Spleen (tissue), 7 donors: ENCODE measurements at regions not wholly inside any gene's neighbourhood (a gene's known extent, or its start where the extent isn't known, plus 50 kb on each side); places are given as distances from the start of the nearest gene placed in this dataset.

Source experiments
- POLR2A ChIP-seq, 3 donors: fragments of 450-650 bp; IDR thresholded peaks; one replicate each; pipeline ENCODE4 v1.5.1; 2017; ENCODE audit warnings: antibody characterized with exemption in 3 of 3, mild to moderate bottlenecking in 1 of 3
- POLR2AphosphoS5 ChIP-seq, 3 donors: sonication (generic); formaldehyde crosslinking; IDR thresholded peaks; one replicate each; pipeline ENCODE4 v1.5.1; 2017; ENCODE audit warnings: antibody characterized with exemption in 3 of 3
- TF ChIP-seq, protein P1 (sequence below), 11 experiments: fragments of 200-600 bp in 7 of 11; fragments of 450-650 bp in 4 of 11; sonication (generic) in 4 of 11; IDR thresholded peaks in 8 of 11; conservative IDR thresholded peaks in 3 of 11; 1 replicate in 7 of 11; 2 replicates in 4 of 11; pipeline versions ENCODE4 v1.4.0 to v1.8.0; 2016 to 2021; ENCODE audit warnings: antibody characterized with exemption in 11 of 11, inconsistent platforms in 4 of 11, mild to moderate bottlenecking in 1 of 11
- donor health status: DM: no; HTN: no; CAD: no; lungs with moderate emphysema.
- donor health status: DM: no; HTN: no; CAD: no.
- donor health status: DM: no; HTN: no; CAD: no.

DNA sequence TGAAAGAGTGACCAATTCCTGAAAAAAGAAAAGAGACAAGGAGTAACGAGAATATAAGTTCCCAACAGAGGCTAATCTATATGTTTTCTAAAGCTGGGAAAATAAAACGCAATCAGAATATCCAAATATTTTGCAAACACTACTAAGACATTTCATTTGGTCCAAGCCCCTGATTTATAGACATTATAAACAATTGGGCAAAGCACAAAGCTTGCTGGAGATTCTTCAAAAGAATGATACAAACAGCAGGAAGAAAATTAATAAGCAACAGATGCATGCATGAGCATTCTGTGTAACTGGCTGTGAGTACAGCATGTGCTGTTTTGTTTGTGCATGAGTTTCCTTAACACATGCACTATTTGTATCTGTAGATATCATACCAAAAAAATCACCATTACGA is 552.9 kb downstream of the LTN1 start:
- TF ChIP-seq, protein P1, sequence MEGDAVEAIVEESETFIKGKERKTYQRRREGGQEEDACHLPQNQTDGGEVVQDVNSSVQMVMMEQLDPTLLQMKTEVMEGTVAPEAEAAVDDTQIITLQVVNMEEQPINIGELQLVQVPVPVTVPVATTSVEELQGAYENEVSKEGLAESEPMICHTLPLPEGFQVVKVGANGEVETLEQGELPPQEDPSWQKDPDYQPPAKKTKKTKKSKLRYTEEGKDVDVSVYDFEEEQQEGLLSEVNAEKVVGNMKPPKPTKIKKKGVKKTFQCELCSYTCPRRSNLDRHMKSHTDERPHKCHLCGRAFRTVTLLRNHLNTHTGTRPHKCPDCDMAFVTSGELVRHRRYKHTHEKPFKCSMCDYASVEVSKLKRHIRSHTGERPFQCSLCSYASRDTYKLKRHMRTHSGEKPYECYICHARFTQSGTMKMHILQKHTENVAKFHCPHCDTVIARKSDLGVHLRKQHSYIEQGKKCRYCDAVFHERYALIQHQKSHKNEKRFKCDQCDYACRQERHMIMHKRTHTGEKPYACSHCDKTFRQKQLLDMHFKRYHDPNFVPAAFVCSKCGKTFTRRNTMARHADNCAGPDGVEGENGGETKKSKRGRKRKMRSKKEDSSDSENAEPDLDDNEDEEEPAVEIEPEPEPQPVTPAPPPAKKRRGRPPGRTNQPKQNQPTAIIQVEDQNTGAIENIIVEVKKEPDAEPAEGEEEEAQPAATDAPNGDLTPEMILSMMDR (IDR thresholded peaks at IDR 0.05 in 8 of 11, conservative IDR thresholded peaks at IDR 0.05 in 3 of 11), result no peak
- TF ChIP-seq POLR2A (IDR thresholded peaks at IDR 0.05), result no peak
- TF ChIP-seq POLR2AphosphoS5 (IDR thresholded peaks at IDR 0.05), result no peak
